Stomach (tissue), 8 donors: ENCODE measurements at regions not wholly inside any gene's neighbourhood (a gene's known extent, or its start where the extent isn't known, plus 50 kb on each side); places are given as distances from the start of the nearest gene placed in this dataset.

Experiments
- DNase-seq, 2 donors: peaks; one replicate each; pipeline versions ENCODE4 v3.0.0 to v3.0.0-alpha.2; 2013 to 2019
- H3K27ac ChIP-seq, 5 donors: fragments of 200-600 bp in 4 of 5; sonication (generic) in 4 of 5; one replicate each; pipeline ENCODE4 v1.5.1; 2013 to 2019; ENCODE audit warnings: mild to moderate bottlenecking in 1 of 5, moderate library complexity in 1 of 5
- H3K27me3 ChIP-seq, 3 donors: fragments of 200-600 bp; sonication (generic); one replicate each; pipeline ENCODE4 v1.5.1; 2017 to 2019; ENCODE audit warnings: mixed run types in 1 of 3
- H3K36me3 ChIP-seq, 4 donors: fragments of 200-600 bp; sonication (generic); 1 replicate in 3 of 4; 2 replicates in 1 of 4; pipeline ENCODE4 v1.5.1; 2016 to 2019
- H3K4me1 ChIP-seq, 4 donors: fragments of 200-600 bp; sonication (generic); one replicate each; pipeline ENCODE4 v1.5.1; 2016 to 2019
- H3K4me3 ChIP-seq, 4 donors: fragments of 200-600 bp; sonication (generic) in 3 of 4; one replicate each; pipeline ENCODE4 v1.5.1; 2016 to 2019; ENCODE audit warnings: mild to moderate bottlenecking in 1 of 4
- H3K9me3 ChIP-seq, 4 donors: fragments of 200-600 bp; sonication (generic); one replicate each; pipeline ENCODE4 v1.5.1; 2016 to 2019
- EP300 ChIP-seq: sonication (generic); formaldehyde crosslinking; IDR thresholded peaks from one replicate; pipeline ENCODE4 v1.6.1; 2017; ENCODE audit warnings: antibody characterized with exemption
- POLR2A ChIP-seq, 4 donors: fragments of 450-650 bp; IDR thresholded peaks; one replicate each; pipeline ENCODE4 v1.6.1; 2016; ENCODE audit warnings: antibody characterized with exemption in 4 of 4, control low read depth in 2 of 4, mild to moderate bottlenecking in 1 of 4, moderate library complexity in 1 of 4
- POLR2AphosphoS5 ChIP-seq, 3 donors: sonication (generic); formaldehyde crosslinking; IDR thresholded peaks; one replicate each; pipeline ENCODE4 v1.6.1; 2016; ENCODE audit warnings: antibody characterized with exemption in 3 of 3
- WGBS, 5 donors: extraction: QIAGEN DNeasy Blood & Tissue Kit in 3 of 5; methylation state at CpG; one replicate each; pipeline versions ENCODE4 v1.1.5 to v1.1.7; 2013 to 2018; 5-methylcytosine and 5-hydroxymethylcytosine counted together
- intact Hi-C: fragments of 100-400 bp; cut with DNase I; formaldehyde crosslinking; loops from one replicate; pipeline ENCODE4 v1.15.1; 2023; ENCODE audit warnings: low total_unique reads
- TF ChIP-seq, protein P1 (sequence below), 7 experiments: fragments of 450-650 bp in 4 of 7; fragments of 200-600 bp in 3 of 7; sonication (generic) in 3 of 7; IDR thresholded peaks; one replicate each; pipeline ENCODE4 v1.5.1; 2016 to 2019; ENCODE audit warnings: antibody characterized with exemption in 7 of 7, control low read depth in 2 of 7, mild to moderate bottlenecking in 1 of 7
- donor health status: healthy with polysubstance abuse.
- donor health status: Bipolar disorder and iron deficiency.
- donor health status: healthy.

GRCh38 chr18:30359521-30359920 lies 683.0 kb downstream of the DSC3 start:
- intact Hi-C loops = no loop called here
- WGBS, 5 donors = 72 to 88% (median 77%) methylated on average over 3 of the region's 3 CpGs

DNA sequence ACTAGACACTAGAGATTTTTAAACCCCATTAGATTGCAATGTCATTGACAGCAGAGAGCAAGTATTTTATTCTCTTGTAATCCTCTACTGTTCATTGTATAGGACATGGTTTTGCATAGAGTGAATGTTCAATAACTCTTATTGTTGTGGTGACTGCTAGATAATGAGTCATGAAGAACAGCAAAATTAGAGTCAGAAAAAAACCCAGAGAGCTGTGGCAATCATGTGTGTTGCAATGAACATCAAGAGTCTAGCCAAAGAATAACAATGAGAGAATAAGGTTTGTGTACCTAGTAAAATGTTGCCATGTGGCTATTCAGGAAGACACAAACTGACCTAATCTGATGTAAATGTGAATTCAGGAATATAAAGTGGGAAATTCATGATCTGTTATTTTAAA lies 684.0 kb downstream of the DSC3 start:
- Histone ChIP-seq H3K27ac (no peak overlapping the region), H3K27me3 (no peaks in the 10 kb centered on the region), H3K9me3 (no peaks in the 10 kb centered on the region), H3K4me3 (no peak overlapping the region), H3K36me3 (no peaks in the 10 kb centered on the region), H3K4me1 (no peaks in the 10 kb centered on the region)
- intact Hi-C loops = no loop called here
- DNase-seq = no peak
- TF ChIP-seq POLR2A (IDR thresholded peaks at IDR 0.05) = no peak
- no peak for TF ChIP-seq EP300
- no peak for TF ChIP-seq POLR2AphosphoS5 (IDR thresholded peaks at IDR 0.05)
- TF ChIP-seq, protein P1, sequence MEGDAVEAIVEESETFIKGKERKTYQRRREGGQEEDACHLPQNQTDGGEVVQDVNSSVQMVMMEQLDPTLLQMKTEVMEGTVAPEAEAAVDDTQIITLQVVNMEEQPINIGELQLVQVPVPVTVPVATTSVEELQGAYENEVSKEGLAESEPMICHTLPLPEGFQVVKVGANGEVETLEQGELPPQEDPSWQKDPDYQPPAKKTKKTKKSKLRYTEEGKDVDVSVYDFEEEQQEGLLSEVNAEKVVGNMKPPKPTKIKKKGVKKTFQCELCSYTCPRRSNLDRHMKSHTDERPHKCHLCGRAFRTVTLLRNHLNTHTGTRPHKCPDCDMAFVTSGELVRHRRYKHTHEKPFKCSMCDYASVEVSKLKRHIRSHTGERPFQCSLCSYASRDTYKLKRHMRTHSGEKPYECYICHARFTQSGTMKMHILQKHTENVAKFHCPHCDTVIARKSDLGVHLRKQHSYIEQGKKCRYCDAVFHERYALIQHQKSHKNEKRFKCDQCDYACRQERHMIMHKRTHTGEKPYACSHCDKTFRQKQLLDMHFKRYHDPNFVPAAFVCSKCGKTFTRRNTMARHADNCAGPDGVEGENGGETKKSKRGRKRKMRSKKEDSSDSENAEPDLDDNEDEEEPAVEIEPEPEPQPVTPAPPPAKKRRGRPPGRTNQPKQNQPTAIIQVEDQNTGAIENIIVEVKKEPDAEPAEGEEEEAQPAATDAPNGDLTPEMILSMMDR (IDR thresholded peaks at IDR 0.05) = no peak

More at GRCh38 chr18:30359521-30359920, 683.0 kb downstream of the DSC3 start:
- DNase-seq = no peak
- Histone ChIP-seq H3K27ac (no peak overlapping the region), H3K4me1 (no peaks in the 10 kb centered on the region), H3K9me3 (no peaks in the 10 kb centered on the region), H3K4me3 (no peak overlapping the region), H3K36me3 (no peaks in the 10 kb centered on the region), H3K27me3 (no peaks in the 10 kb centered on the region)
- TF ChIP-seq POLR2AphosphoS5 (IDR thresholded peaks at IDR 0.05) (no peak), POLR2A (IDR thresholded peaks at IDR 0.05) (no peak), EP300 (no peak)
- TF ChIP-seq, protein P1 (IDR thresholded peaks at IDR 0.05) = no peak

GRCh38 chr18:30352551-30353168 lies 689.9 kb downstream of the DSC3 start:
- Histone ChIP-seq H3K9me3 (peaks cover 0 to 11% (median 1%) of the 10 kb centered on the region in 4 donors), H3K27me3 (no peaks in the 10 kb centered on the region), H3K36me3 (no peaks in the 10 kb centered on the region), H3K4me1 (no peaks in the 10 kb centered on the region), H3K4me3 (no peak overlapping the region), H3K27ac (no peak overlapping the region)
- intact Hi-C loops = no loop called here
- TF ChIP-seq POLR2AphosphoS5 (IDR thresholded peaks at IDR 0.05) (no peak), POLR2A (IDR thresholded peaks at IDR 0.05) (no peak), EP300 (no peak)
- TF ChIP-seq, protein P1 (IDR thresholded peaks at IDR 0.05) = no peak
- WGBS, 5 donors = 86 to 98% (median 90%) methylated on average over 13 to 20 of the region's 20 CpGs
- no peak for DNase-seq

DNA sequence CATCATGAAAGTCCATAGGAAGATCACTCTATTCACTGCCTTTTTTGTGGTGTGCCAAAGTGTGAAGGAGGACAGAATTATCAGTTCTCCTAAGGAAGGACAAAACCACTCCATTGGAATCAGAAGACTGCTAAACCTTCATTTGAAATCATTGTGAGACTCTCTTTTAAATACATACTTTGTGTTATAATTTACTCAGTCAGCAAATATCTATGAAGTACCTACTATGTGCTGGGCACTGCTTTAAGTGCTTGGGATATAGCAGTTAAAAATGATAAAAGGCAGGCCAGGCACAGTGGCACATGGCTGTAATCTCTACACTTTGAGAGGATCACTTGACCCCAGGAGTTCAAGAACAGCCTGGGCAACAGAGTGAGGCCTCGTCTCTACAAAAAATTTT lies 692.3 kb downstream of the DSC3 start:
- WGBS, 5 donors = 54 to 74% (median 64%) methylated on average over 1 of the region's 1 CpG
- Histone ChIP-seq H3K4me3 (no peak overlapping the region), H3K27ac (no peak overlapping the region), H3K4me1 (no peaks in the 10 kb centered on the region), H3K36me3 (no peaks in the 10 kb centered on the region), H3K9me3 (peaks cover 0 to 18% (median 7%) of the 10 kb centered on the region in 4 donors), H3K27me3 (no peaks in the 10 kb centered on the region)
- TF ChIP-seq EP300 (no peak), POLR2A (IDR thresholded peaks at IDR 0.05) (no peak), POLR2AphosphoS5 (IDR thresholded peaks at IDR 0.05) (no peak)
- TF ChIP-seq, protein P1 (IDR thresholded peaks at IDR 0.05) = no peak
- intact Hi-C loops = no loop called here
- no peak for DNase-seq
